HepG2 (cell line): ENCODE measurements at regions not wholly inside any gene's neighbourhood (a gene's known extent, or its start where the extent isn't known, plus 50 kb on each side); places are given as distances from the start of the nearest gene placed in this dataset.

ENCODE experiments used
- ATAC-seq: fragments of 200-7000 bp; cut with Tn5 transposase; 3 replicates; pipeline ENCODE4 v1.9.1; 2020; ENCODE audit warnings: mild to moderate bottlenecking, moderate library complexity
- BruUV-seq: library from RNA; stranded (reverse); fragments of 400-500 nt; replicated peaks from 2 replicates; lab custom pipeline; 2021; lab: Mats Ljungman, UMichigan
- CTCF ChIA-PET: fragments of 300-600 bp; formaldehyde crosslinking; extraction: SDS; loops from one replicate; lab custom pipeline; 2021; ENCODE audit warnings: low total read pairs, inconsistent platforms, low intra/inter-chr PET ratio; lab: Yijun Ruan, JAX
- POLR2A ChIA-PET: fragments of 350-600 bp; sonication (Branson Sonifier 250); formaldehyde crosslinking; loops from one replicate; lab custom pipeline; 2020; ENCODE audit warnings: antibody characterized with exemption, inconsistent platforms; lab: Yijun Ruan, JAX
- DNase-seq: peaks from one replicate; pipeline ENCODE4 v3.0.0-alpha.2; 2015; ENCODE audit warnings: low spot score
- FAIRE-seq: peaks from 3 replicates; lab custom pipeline; 2011; peaks lifted over from hg19 to GRCh38; lab: Jason Lieb, UNC
- H2AFZ ChIP-seq: one replicate; pipeline ENCODE4 v1.6.1; 2011; ENCODE audit warnings: low read length, inconsistent platforms
- H3K27ac ChIP-seq: fragments of 300-600 bp; 3 replicates; pipeline ENCODE4 v1.8.0; 2011; ENCODE audit warnings: mixed run types, mild to moderate bottlenecking, mixed read lengths, low read length, inconsistent platforms; ENCODE audit not compliant: insufficient read depth; ENCODE audit errors: extremely low read length
- H3K27me3 ChIP-seq, 2 experiments: fragments of 200-600 bp in 1 of 2; 2 replicates in 1 of 2; 3 replicates in 1 of 2; pipeline versions ENCODE4 v1.6.0 to v1.8.0; 2011; ENCODE audit warnings: low read length in 2 of 2, mild to moderate bottlenecking in 2 of 2, moderate library complexity in 2 of 2, inconsistent platforms in 1 of 2; ENCODE audit not compliant: insufficient read depth in 2 of 2, control insufficient read depth in 1 of 2
- H3K36me3 ChIP-seq, 2 experiments: fragments of 200-600 bp in 1 of 2; replicated peaks in 1 of 2; 2 replicates in 1 of 2; 3 replicates in 1 of 2; pipeline versions ENCODE4 v1.5.1 to v1.8.0; 2011; ENCODE audit warnings: low read length in 2 of 2, inconsistent platforms in 1 of 2; ENCODE audit not compliant: insufficient read depth in 2 of 2, control insufficient read depth in 1 of 2
- H3K4me1 ChIP-seq: 2 replicates; pipeline ENCODE4 v1.5.1; 2012; ENCODE audit warnings: low read length, inconsistent platforms; ENCODE audit not compliant: insufficient read depth
- H3K4me2 ChIP-seq: 2 replicates; pipeline ENCODE4 v1.6.0; 2011; ENCODE audit warnings: low read depth, low read length, inconsistent platforms
- H3K4me3 ChIP-seq, 3 experiments: fragments of 200-600 bp in 1 of 3; sonication (generic), shearing (Covaris generic) in 1 of 3; replicated peaks in 1 of 3; 2 replicates each; pipeline ENCODE4 v1.5.1; 2011 to 2016; ENCODE audit warnings: low read length in 3 of 3, inconsistent platforms in 2 of 3, low read depth in 2 of 3, mild to moderate bottlenecking in 2 of 3, control low read depth in 1 of 3, mixed read lengths in 1 of 3; ENCODE audit not compliant: insufficient read depth in 1 of 3
- H3K79me2 ChIP-seq: one replicate; pipeline ENCODE4 v1.6.1; 2011; ENCODE audit warnings: low read length, inconsistent platforms; ENCODE audit not compliant: insufficient read depth
- H3K9ac ChIP-seq: 2 replicates; pipeline ENCODE4 v1.6.0; 2011; ENCODE audit warnings: mild to moderate bottlenecking, low read depth, low read length, inconsistent platforms; ENCODE audit not compliant: insufficient read depth
- H3K9me3 ChIP-seq: 2 replicates; pipeline ENCODE4 v1.5.1; 2012; ENCODE audit warnings: mild to moderate bottlenecking, low read length
- H4K20me1 ChIP-seq: 2 replicates; pipeline ENCODE4 v1.6.0; 2011; ENCODE audit warnings: inconsistent platforms, mild to moderate bottlenecking, low read length, moderate library complexity; ENCODE audit not compliant: insufficient read depth
- AGO2 ChIP-seq: fragments of 200-400 bp; formaldehyde crosslinking; optimal IDR thresholded peaks from 2 replicates; pipeline ENCODE3; 2017; ENCODE audit warnings: mild to moderate bottlenecking, low read depth, low read length, moderate library complexity
- CEBPB ChIP-seq: IDR thresholded peaks from 2 replicates; pipeline ENCODE4 v1.6.1; 2011; ENCODE audit warnings: low read depth, low read length, improper control_type of control experiment, borderline replicate concordance
- CREB1 ChIP-seq, 2 experiments: fragments of 450-650 bp in 1 of 2; IDR thresholded peaks; 2 replicates each; pipeline ENCODE4 v1.6.1; 2016 to 2017; ENCODE audit warnings: control low read depth in 1 of 2, mild to moderate bottlenecking in 1 of 2, missing compliant biosample characterization in 1 of 2, missing genetic modification characterization in 1 of 2
- HNRNPL ChIP-seq: fragments of 200-400 bp; formaldehyde crosslinking; IDR thresholded peaks from 2 replicates; pipeline ENCODE4 v1.6.1; 2017; ENCODE audit warnings: mild to moderate bottlenecking, low read depth, low read length
- RAD51 ChIP-seq: fragments of 450-650 bp; IDR thresholded peaks from 2 replicates; pipeline ENCODE4 v1.6.1; 2016; ENCODE audit warnings: borderline replicate concordance
- SOX6 ChIP-seq, 2 experiments: fragments of 450-650 bp in 1 of 2; sonication (generic) in 1 of 2; formaldehyde crosslinking in 1 of 2; IDR thresholded peaks; 2 replicates each; pipeline versions ENCODE4 v1.4.0 to v1.6.1; 2017 to 2020; ENCODE audit warnings: antibody characterized with exemption in 1 of 2, mild to moderate bottlenecking in 1 of 2, missing genetic modification reagents in 1 of 2
- ZNF17 ChIP-seq: sonication (generic); formaldehyde crosslinking; IDR thresholded peaks from 2 replicates; pipeline ENCODE4 v1.5.0; 2020; ENCODE audit warnings: mild to moderate bottlenecking, missing genetic modification reagents
- ZNF512B ChIP-seq: sonication (generic); formaldehyde crosslinking; IDR thresholded peaks from 2 replicates; pipeline ENCODE4 v1.5.1; 2020; ENCODE audit warnings: missing genetic modification reagents, mild to moderate bottlenecking, borderline replicate concordance
- ZNF607 ChIP-seq: sonication (generic); formaldehyde crosslinking; IDR thresholded peaks from 2 replicates; pipeline ENCODE4 v1.5.1; 2020; ENCODE audit warnings: missing genetic modification reagents, mild to moderate bottlenecking, borderline replicate concordance
- WGBS: methylation state at CpG from one replicate; pipeline ENCODE4 v1.1.6; 2017; ENCODE audit warnings: low lambda C conversion rate; 5-methylcytosine and 5-hydroxymethylcytosine counted together
- in situ Hi-C: cut with HindIII; loops from 2 replicates; pipeline ENCODE4 v1.10.0; 2017; ENCODE audit warnings: low pct_unique_long_range_greater_than_20kb; ENCODE audit not compliant: extremely low pct_ligation_motif_present
- intact Hi-C: fragments of 100-400 bp; cut with micrococcal nuclease; formaldehyde crosslinking; loops from one replicate; pipeline ENCODE4 v1.10.0; 2022; ENCODE audit not compliant: unreplicated experiment
- TF ChIP-seq, protein P1 (sequence below): sonication (generic); formaldehyde crosslinking; IDR thresholded peaks from 2 replicates; pipeline ENCODE4 v1.4.0; 2020; ENCODE audit warnings: missing genetic modification reagents

DNA sequence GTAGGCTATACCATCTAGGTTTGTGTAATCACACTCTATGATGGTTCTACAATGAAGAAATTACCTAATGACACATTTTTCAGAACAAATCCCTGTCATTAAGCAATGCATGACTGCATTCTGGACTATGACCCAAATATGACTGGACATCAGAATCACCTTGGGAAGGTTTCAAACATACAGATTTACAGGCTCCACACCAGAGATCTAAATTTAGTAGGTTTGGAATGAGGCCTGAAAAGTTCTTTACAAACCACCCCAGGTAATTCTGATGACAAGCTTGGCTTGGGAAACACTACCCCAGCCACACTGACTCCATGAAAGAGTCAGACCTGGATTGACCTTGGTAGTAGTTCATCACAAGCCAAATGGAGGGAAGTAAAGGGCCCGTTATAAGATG lies 52.2 kb upstream of the NFE2L2 start:
- no peak overlapping the region for H3K4me2 ChIP-seq
- peaks cover 48% of the 10 kb centered on the region for H3K4me1 ChIP-seq
- WGBS = 100% methylated on average over 1 of the region's 1 CpG
- H3K36me3 ChIP-seq = no peaks in the 10 kb centered on the region
- intact Hi-C loops = no loop called here
- FAIRE-seq (no peak), DNase-seq (peak; percentile 54), ATAC-seq (no peak; the same call in 2 of the 3 replicates)
- no peak overlapping the region for H3K9ac ChIP-seq
- no peak overlapping the region for H3K27ac ChIP-seq
- CTCF ChIA-PET = no interaction called here
- H3K9me3 ChIP-seq = no peaks in the 10 kb centered on the region
- no peaks in the 10 kb centered on the region for H3K27me3 ChIP-seq
- POLR2A ChIA-PET = no interaction called here
- in situ Hi-C loops = no loop called here
- H3K79me2 ChIP-seq = no peaks in the 10 kb centered on the region
- no peak overlapping the region for H2AFZ ChIP-seq
- no peak overlapping the region for H3K4me3 ChIP-seq
- peak; percentile 55; the same call in 1 of the 2 replicates for TF ChIP-seq CEBPB
- peak; percentile 14; the same call in 1 of the 2 replicates for TF ChIP-seq CREB1 (IDR thresholded peaks at IDR 0.05)
- TF ChIP-seq CREB1 (CRISPR knock-in tag; IDR thresholded peaks at IDR 0.05) = no peak
- no peak for TF ChIP-seq HNRNPL
- no peak for TF ChIP-seq AGO2
- BruUV-seq = no TSS peak
- H4K20me1 ChIP-seq = no peaks in the 10 kb centered on the region

GRCh38 chr2:177317443-177317842 lies 52.9 kb upstream of the NFE2L2 start:
- Histone ChIP-seq H3K79me2 (no peaks in the 10 kb centered on the region), H3K4me3 (no peak overlapping the region), H3K27ac (no peak overlapping the region), H3K9me3 (no peaks in the 10 kb centered on the region), H3K4me1 (peaks cover 49% of the 10 kb centered on the region), H4K20me1 (no peaks in the 10 kb centered on the region), H2AFZ (no peak overlapping the region), H3K36me3 (peaks cover 0 to 2% of the 10 kb centered on the region in 2 experiments; a peak in 1 of 5 replicates), H3K9ac (no peak overlapping the region), H3K27me3 (no peaks in the 10 kb centered on the region), H3K4me2 (no peak overlapping the region)
- DNase-seq (no peak), FAIRE-seq (no peak), ATAC-seq (no peak)
- intact Hi-C loops = no loop called here
- no TSS peak for BruUV-seq
- CTCF ChIA-PET = no interaction called here
- in situ Hi-C loops = no loop called here
- POLR2A ChIA-PET = no interaction called here
- TF ChIP-seq ZNF512B (CRISPR knock-in tag) (no peak), ZNF607 (CRISPR knock-in tag) (no peak), RAD51 (no peak), SOX6 (IDR thresholded peaks at IDR 0.05) (no peak), SOX6 (CRISPR knock-in tag; IDR thresholded peaks at IDR 0.05) (no peak), ZNF17 (no peak)
- TF ChIP-seq, protein P1, sequence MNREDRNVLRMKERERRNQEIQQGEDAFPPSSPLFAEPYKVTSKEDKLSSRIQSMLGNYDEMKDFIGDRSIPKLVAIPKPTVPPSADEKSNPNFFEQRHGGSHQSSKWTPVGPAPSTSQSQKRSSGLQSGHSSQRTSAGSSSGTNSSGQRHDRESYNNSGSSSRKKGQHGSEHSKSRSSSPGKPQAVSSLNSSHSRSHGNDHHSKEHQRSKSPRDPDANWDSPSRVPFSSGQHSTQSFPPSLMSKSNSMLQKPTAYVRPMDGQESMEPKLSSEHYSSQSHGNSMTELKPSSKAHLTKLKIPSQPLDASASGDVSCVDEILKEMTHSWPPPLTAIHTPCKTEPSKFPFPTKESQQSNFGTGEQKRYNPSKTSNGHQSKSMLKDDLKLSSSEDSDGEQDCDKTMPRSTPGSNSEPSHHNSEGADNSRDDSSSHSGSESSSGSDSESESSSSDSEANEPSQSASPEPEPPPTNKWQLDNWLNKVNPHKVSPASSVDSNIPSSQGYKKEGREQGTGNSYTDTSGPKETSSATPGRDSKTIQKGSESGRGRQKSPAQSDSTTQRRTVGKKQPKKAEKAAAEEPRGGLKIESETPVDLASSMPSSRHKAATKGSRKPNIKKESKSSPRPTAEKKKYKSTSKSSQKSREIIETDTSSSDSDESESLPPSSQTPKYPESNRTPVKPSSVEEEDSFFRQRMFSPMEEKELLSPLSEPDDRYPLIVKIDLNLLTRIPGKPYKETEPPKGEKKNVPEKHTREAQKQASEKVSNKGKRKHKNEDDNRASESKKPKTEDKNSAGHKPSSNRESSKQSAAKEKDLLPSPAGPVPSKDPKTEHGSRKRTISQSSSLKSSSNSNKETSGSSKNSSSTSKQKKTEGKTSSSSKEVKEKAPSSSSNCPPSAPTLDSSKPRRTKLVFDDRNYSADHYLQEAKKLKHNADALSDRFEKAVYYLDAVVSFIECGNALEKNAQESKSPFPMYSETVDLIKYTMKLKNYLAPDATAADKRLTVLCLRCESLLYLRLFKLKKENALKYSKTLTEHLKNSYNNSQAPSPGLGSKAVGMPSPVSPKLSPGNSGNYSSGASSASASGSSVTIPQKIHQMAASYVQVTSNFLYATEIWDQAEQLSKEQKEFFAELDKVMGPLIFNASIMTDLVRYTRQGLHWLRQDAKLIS (CRISPR knock-in tag) = no peak
